ENCODE measurements at regions not wholly inside any gene's neighbourhood (a gene's known extent, or its start where the extent isn't known, plus 50 kb on each side); places are given as distances from the start of the nearest gene placed in this dataset.

DNA sequence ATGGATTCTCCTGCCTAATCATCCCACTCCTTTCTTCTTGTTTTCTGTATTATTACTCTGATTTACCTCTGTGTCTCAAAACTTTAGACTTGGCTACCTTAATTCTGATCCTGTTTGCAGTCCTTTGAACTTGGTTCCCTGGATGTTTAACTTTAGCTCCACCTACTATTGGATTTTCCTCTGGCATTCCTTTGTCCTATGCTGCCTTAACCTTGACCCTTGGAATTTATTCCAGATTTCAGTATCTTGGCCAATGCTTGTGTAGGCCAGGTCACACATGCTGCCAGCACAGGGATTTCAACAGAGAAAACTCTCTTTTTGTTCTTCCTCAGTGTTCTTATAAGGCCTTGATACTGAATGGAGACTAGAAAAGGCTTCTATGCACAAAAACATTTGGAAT lies 65.0 kb upstream of the DNAJC19 start:
- Histone ChIP-seq H3K36me3 (ENCODE audit: control insufficient read depth in 2 of 2, insufficient read depth in 1 of 2, low read length in 2 of 2) (no peaks in the 10 kb centered on the region), H3K9me3 (ENCODE audit: control insufficient read depth, insufficient read depth, low read depth, low read length) (no peaks in the 10 kb centered on the region), H3K4me3 (ENCODE audit: low read depth, low read length) (no peak overlapping the region), H3K27ac (ENCODE audit: extremely low read depth, low read depth, low read length) (no peak overlapping the region), H3K4me1 (ENCODE audit: control insufficient read depth, insufficient read depth, low read length) (no peaks in the 10 kb centered on the region)
- no peak for TF ChIP-seq KLF10 (tag by site-specific recombination; IDR thresholded peaks at IDR 0.05)
- no peak for TF ChIP-seq KLF8 (tag by site-specific recombination; IDR thresholded peaks at IDR 0.05)
- no peak for TF ChIP-seq ZNF677 (tag by site-specific recombination; IDR thresholded peaks at IDR 0.05)
- TF ChIP-seq ZNF48 (tag by site-specific recombination; IDR thresholded peaks at IDR 0.05), result no peak
- TF ChIP-seq, protein P1, sequence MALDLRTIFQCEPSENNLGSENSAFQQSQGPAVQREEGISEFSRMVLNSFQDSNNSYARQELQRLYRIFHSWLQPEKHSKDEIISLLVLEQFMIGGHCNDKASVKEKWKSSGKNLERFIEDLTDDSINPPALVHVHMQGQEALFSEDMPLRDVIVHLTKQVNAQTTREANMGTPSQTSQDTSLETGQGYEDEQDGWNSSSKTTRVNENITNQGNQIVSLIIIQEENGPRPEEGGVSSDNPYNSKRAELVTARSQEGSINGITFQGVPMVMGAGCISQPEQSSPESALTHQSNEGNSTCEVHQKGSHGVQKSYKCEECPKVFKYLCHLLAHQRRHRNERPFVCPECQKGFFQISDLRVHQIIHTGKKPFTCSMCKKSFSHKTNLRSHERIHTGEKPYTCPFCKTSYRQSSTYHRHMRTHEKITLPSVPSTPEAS (tag by site-specific recombination; IDR thresholded peaks at IDR 0.05), result no peak
- ChIA-PET CTCF (no interaction called here), POLR2A (no interaction called here)

DNA sequence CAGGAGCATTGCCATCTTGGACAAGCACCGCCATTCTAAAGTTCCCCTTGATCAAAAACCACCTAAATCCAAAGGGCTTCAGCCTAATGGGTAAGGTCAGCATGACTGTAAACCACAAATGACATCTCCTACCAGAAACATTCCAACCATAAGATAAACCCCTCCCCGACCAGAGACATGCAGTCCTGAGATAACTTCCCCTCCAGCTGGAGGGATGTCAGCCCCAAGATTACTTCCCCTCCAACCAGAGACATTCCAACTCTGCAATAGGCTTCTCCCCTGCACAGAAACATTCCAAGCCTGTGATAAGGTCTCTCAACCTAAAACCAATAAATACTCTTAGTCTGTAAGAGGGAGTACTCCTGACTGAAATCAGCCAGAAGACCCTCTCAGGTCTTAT lies 62.7 kb upstream of the DNAJC19 start:
- no peaks in the 10 kb centered on the region for H3K36me3 ChIP-seq (ENCODE audit: control insufficient read depth in 2 of 2, insufficient read depth in 1 of 2, low read length in 2 of 2)
- no peak overlapping the region for H3K27ac ChIP-seq (ENCODE audit: extremely low read depth, low read depth, low read length)
- no peak for TF ChIP-seq ZNF555 (tag by site-specific recombination; conservative IDR thresholded peaks at IDR 0.05)
- TF ChIP-seq ZNF26 (tag by site-specific recombination; IDR thresholded peaks at IDR 0.05), result no peak
- no peak for TF ChIP-seq ZBTB17 (tag by site-specific recombination; IDR thresholded peaks at IDR 0.05)
- TF ChIP-seq ZNF639 (tag by site-specific recombination; IDR thresholded peaks at IDR 0.05), result no peak
- TF ChIP-seq ZNF138 (tag by site-specific recombination; IDR thresholded peaks at IDR 0.05; ENCODE audit: borderline replicate concordance), result no peak
- no peak for TF ChIP-seq ZNF426 (tag by site-specific recombination; IDR thresholded peaks at IDR 0.05)
- TF ChIP-seq YY1 (tag by site-specific recombination; IDR thresholded peaks at IDR 0.05), result no peak
- TF ChIP-seq ELK4 (IDR thresholded peaks at IDR 0.05; ENCODE audit: borderline replicate concordance, low read depth, low read length), result no peak
- TF ChIP-seq ZNF521 (tag by site-specific recombination; IDR thresholded peaks at IDR 0.05), result no peak
- no peak for TF ChIP-seq GLIS2 (tag by site-specific recombination; IDR thresholded peaks at IDR 0.05)
- TF ChIP-seq ZNF707 (tag by site-specific recombination; IDR thresholded peaks at IDR 0.05), result no peak
- TF ChIP-seq, protein P2, sequence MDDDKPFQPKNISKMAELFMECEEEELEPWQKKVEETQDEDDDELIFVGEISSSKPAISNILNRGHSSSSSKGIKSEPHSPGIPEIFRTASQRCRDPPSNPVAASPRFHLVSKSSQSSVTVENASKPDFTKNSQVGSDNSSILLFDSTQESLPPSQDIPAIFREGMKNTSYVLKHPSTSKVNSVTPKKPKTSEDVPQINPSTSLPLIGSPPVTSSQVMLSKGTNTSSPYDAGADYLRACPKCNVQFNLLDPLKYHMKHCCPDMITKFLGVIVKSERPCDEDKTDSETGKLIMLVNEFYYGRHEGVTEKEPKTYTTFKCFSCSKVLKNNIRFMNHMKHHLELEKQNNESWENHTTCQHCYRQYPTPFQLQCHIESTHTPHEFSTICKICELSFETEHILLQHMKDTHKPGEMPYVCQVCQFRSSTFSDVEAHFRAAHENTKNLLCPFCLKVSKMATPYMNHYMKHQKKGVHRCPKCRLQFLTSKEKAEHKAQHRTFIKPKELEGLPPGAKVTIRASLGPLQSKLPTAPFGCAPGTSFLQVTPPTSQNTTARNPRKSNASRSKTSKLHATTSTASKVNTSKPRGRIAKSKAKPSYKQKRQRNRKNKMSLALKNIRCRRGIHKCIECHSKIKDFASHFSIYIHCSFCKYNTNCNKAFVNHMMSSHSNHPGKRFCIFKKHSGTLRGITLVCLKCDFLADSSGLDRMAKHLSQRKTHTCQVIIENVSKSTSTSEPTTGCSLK (tag by site-specific recombination; IDR thresholded peaks at IDR 0.05), result no peak
- TF ChIP-seq ZBTB21 (tag by site-specific recombination; IDR thresholded peaks at IDR 0.05), result no peak
- no peak for TF ChIP-seq SP7 (tag by site-specific recombination; IDR thresholded peaks at IDR 0.05)
- TF ChIP-seq, protein P3, sequence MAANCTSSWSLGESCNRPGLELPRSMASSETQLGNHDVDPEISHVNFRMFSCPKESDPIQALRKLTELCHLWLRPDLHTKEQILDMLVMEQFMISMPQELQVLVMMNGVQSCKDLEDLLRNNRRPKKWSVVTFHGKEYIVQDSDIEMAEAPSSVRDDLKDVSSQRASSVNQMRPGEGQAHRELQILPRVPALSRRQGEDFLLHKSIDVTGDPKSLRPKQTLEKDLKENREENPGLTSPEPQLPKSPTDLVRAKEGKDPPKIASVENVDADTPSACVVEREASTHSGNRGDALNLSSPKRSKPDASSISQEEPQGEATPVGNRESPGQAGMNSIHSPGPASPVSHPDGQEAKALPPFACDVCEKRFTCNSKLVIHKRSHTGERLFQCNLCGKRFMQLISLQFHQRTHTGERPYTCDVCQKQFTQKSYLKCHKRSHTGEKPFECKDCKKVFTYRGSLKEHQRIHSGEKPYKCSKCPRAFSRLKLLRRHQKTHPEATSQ (tag by site-specific recombination; IDR thresholded peaks at IDR 0.05), result no peak
- TF ChIP-seq ZFP37 (tag by site-specific recombination; IDR thresholded peaks at IDR 0.05), result no peak
- no peak for TF ChIP-seq ZBTB8A (tag by site-specific recombination; IDR thresholded peaks at IDR 0.05)
- no peak for TF ChIP-seq ZNF701 (tag by site-specific recombination; IDR thresholded peaks at IDR 0.05)
- TF ChIP-seq KLF10 (tag by site-specific recombination; IDR thresholded peaks at IDR 0.05), result no peak
- TF ChIP-seq PRDM1 (tag by site-specific recombination; IDR thresholded peaks at IDR 0.05), result no peak
- ChIA-PET CTCF (no interaction called here), POLR2A (no interaction called here)
- H3K4me3 ChIP-seq (ENCODE audit: low read depth, low read length), result no peak overlapping the region
- H3K4me1 ChIP-seq (ENCODE audit: control insufficient read depth, insufficient read depth, low read length), result no peaks in the 10 kb centered on the region
- H3K9me3 ChIP-seq (ENCODE audit: control insufficient read depth, insufficient read depth, low read depth, low read length), result no peaks in the 10 kb centered on the region

All from HEK293 (cell line).